ENCODE measurements at regions not wholly inside any gene's neighbourhood (a gene's known extent, or its start where the extent isn't known, plus 50 kb on each side); places are given as distances from the start of the nearest gene placed in this dataset.

GRCh38 chr18:59814891-59815290 is 84.9 kb upstream of the PMAIP1 start:
- TF ChIP-seq CTCF (conservative IDR thresholded peaks at IDR 0.05) (no peak), EZH2 (IDR thresholded peaks at IDR 0.05; ENCODE audit: low read depth) (no peak)
